ENCODE measurements at regions not wholly inside any gene's neighbourhood (a gene's known extent, or its start where the extent isn't known, plus 50 kb on each side); places are given as distances from the start of the nearest gene placed in this dataset.
"Not testable (repeated sequence)": the region's sequence is repeated elsewhere in the genome, so short reads cannot be mapped to it uniquely, and the experiment has no call there.

DNA sequence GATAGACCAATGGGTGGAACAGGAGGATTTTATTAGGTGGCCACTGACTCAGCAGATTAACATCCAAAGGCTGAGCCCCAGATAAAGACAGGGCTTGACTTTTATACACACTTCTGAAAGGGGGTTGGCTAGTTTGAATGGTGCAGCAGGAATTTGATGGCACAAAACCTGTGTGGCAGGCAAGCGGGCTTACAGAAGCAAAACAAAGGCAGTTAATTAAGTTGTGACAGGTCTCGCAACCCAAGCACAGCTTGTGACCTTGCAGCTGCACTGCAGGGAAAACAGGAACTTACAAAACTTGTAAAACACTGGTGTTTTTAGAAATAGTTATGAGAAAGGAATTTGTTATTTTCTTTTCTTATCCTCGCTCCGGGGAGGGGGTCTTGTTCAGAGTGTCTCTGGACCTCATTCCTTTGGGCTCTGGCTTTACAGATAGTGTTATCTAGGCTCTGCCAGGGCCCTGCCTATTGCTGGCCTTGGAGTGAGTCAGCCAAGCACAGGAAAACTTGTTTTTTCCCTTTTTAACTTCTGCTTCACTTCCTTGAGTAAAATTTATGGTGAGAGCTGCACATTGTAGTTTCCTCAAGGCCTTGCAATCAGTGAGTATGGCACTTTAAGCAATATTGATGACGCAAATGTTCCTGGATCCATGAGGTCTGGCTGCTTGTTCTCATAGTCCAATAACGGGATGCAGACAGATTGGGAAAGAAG is 457.1 kb downstream of the TGIF2LY start:
- H3K36me3 ChIP-seq; H3K4me1 ChIP-seq; ATAC-seq; H3K4me3 ChIP-seq; DNase-seq; H3K27me3 ChIP-seq; intact Hi-C loops (cut with DNase I); H3K9me3 ChIP-seq: not testable (repeated sequence)
- peak overlapping the region in 1 of 2 donors; percentile 67 for H3K27ac ChIP-seq
